ENCODE measurements at regions not wholly inside any gene's neighbourhood (a gene's known extent, or its start where the extent isn't known, plus 50 kb on each side); places are given as distances from the start of the nearest gene placed in this dataset.

DNA sequence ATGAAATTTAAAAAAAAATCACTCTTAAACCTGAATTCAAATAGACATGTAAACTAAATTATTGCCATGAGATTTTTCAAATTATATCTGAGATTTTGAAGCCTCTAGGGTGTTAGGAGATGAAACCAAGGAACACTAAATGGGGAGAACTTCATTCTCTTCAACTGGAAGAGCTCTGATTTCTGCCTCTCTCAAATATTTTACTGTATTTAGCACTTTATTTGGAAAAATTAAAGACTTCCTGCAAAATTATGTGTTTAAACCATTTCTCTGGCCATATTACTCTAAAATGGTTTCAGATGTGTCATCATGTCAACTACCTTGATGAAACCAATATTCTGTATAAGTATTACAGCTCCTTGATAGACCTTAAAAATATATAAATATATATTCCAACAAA, 1571.6 kb upstream of the PRR20A start:
- Histone ChIP-seq H3K4me2 (ENCODE audit: low read length) (no peak overlapping the region), H4K20me1 (ENCODE audit: insufficient read depth, low read length) (no peaks in the 10 kb centered on the region), H3K9me2 (ENCODE audit: insufficient read depth, low read length) (no peaks in the 10 kb centered on the region), H3K9me3 (ENCODE audit: low read length) (no peaks in the 10 kb centered on the region), H3K79me2 (ENCODE audit: insufficient read depth, low read depth, low read length) (no peaks in the 10 kb centered on the region), H2AFZ (ENCODE audit: low read length) (no peak overlapping the region), H3K4me3 (ENCODE audit: low read depth, low read length, poor library complexity, severe bottlenecking) (no peak overlapping the region), H3K36me3 (ENCODE audit: insufficient read depth, low read length) (no peaks in the 10 kb centered on the region), H3K27ac (ENCODE audit: low read depth, low read length, poor library complexity, severe bottlenecking) (no peak overlapping the region), H3K4me1 (ENCODE audit: insufficient read depth, low read length, poor library complexity, severe bottlenecking) (no peaks in the 10 kb centered on the region)
- DNase-seq (ENCODE audit: low spot score) = no peak
- no peak for TF ChIP-seq EZH2phosphoT487 (IDR thresholded peaks at IDR 0.05; ENCODE audit: borderline replicate concordance, low read depth, low read length)
- no peak for TF ChIP-seq CTCF (conservative IDR thresholded peaks at IDR 0.05; ENCODE audit: low read length)
- CTCF ChIA-PET (ENCODE audit: unreplicated experiment) = no interaction called here
- no TSS peak for BruUV-seq (replicated peaks)
- POLR2A ChIA-PET = no interaction called here
- intact Hi-C loops (cut with micrococcal nuclease; ENCODE audit: unreplicated experiment) = no loop called here

DNA sequence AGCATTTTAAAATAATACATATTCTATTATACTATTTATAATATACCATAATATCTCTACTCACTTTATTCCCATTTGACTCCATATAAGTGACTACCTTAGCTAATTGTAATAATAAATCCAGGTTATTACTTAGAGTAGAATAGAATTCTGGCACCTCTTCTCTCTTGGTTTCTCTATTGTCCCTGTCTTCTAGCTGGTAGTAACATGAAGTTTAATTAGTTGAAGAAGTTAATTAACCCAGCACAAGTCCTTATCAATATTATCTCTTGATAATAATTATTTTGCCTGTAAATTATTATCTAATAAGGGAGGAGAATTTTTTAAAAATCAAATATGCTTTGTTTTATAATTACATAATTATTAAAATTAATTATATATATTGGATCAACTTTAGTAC, 1571.2 kb upstream of the PRR20A start:
- TF ChIP-seq EZH2phosphoT487 (IDR thresholded peaks at IDR 0.05; ENCODE audit: borderline replicate concordance, low read depth, low read length) = no peak
- no peak for TF ChIP-seq CTCF (conservative IDR thresholded peaks at IDR 0.05; ENCODE audit: low read length)
- no peaks in the 10 kb centered on the region for H3K36me3 ChIP-seq (ENCODE audit: insufficient read depth, low read length)
- no TSS peak for BruUV-seq (replicated peaks)
- H3K27ac ChIP-seq (ENCODE audit: low read depth, low read length, poor library complexity, severe bottlenecking) = no peak overlapping the region
- no peak overlapping the region for H3K4me2 ChIP-seq (ENCODE audit: low read length)
- no peaks in the 10 kb centered on the region for H3K9me3 ChIP-seq (ENCODE audit: low read length)
- no peaks in the 10 kb centered on the region for H3K9me2 ChIP-seq (ENCODE audit: insufficient read depth, low read length)
- H3K4me1 ChIP-seq (ENCODE audit: insufficient read depth, low read length, poor library complexity, severe bottlenecking) = no peaks in the 10 kb centered on the region
- no peak for DNase-seq (ENCODE audit: low spot score)
- no peak overlapping the region for H2AFZ ChIP-seq (ENCODE audit: low read length)
- H3K79me2 ChIP-seq (ENCODE audit: insufficient read depth, low read depth, low read length) = no peaks in the 10 kb centered on the region
- H4K20me1 ChIP-seq (ENCODE audit: insufficient read depth, low read length) = no peaks in the 10 kb centered on the region
- CTCF ChIA-PET (ENCODE audit: unreplicated experiment) = no interaction called here
- POLR2A ChIA-PET = no interaction called here
- H3K4me3 ChIP-seq (ENCODE audit: low read depth, low read length, poor library complexity, severe bottlenecking) = no peak overlapping the region
- intact Hi-C loops (cut with micrococcal nuclease; ENCODE audit: unreplicated experiment) = no loop called here

GRCh38 chr13:55570371-55570770, 1570.3 kb upstream of the PRR20A start:
- CTCF ChIA-PET (ENCODE audit: unreplicated experiment) = no interaction called here
- H3K4me3 ChIP-seq (ENCODE audit: low read depth, low read length, poor library complexity, severe bottlenecking) = no peak overlapping the region
- BruUV-seq (replicated peaks) = no TSS peak
- TF ChIP-seq EZH2phosphoT487 (IDR thresholded peaks at IDR 0.05; ENCODE audit: borderline replicate concordance, low read depth, low read length) (no peak), CTCF (conservative IDR thresholded peaks at IDR 0.05; ENCODE audit: low read length) (no peak)
- no peaks in the 10 kb centered on the region for H3K9me2 ChIP-seq (ENCODE audit: insufficient read depth, low read length)
- H3K27ac ChIP-seq (ENCODE audit: low read depth, low read length, poor library complexity, severe bottlenecking) = no peak overlapping the region
- H3K79me2 ChIP-seq (ENCODE audit: insufficient read depth, low read depth, low read length) = no peaks in the 10 kb centered on the region
- H2AFZ ChIP-seq (ENCODE audit: low read length) = no peak overlapping the region
- intact Hi-C loops (cut with micrococcal nuclease; ENCODE audit: unreplicated experiment) = no loop called here
- H3K4me1 ChIP-seq (ENCODE audit: insufficient read depth, low read length, poor library complexity, severe bottlenecking) = no peaks in the 10 kb centered on the region
- no peak for DNase-seq (ENCODE audit: low spot score)
- H3K9me3 ChIP-seq (ENCODE audit: low read length) = no peaks in the 10 kb centered on the region
- POLR2A ChIA-PET = no interaction called here
- no peaks in the 10 kb centered on the region for H4K20me1 ChIP-seq (ENCODE audit: insufficient read depth, low read length)
- no peak overlapping the region for H3K4me2 ChIP-seq (ENCODE audit: low read length)
- no peaks in the 10 kb centered on the region for H3K36me3 ChIP-seq (ENCODE audit: insufficient read depth, low read length)
